ENCODE measurements at regions not wholly inside any gene's neighbourhood (a gene's known extent, or its start where the extent isn't known, plus 50 kb on each side); places are given as distances from the start of the nearest gene placed in this dataset.

- TF ChIP-seq CTCF (IDR thresholded peaks at IDR 0.05), result no peak
- TF ChIP-seq REST (IDR thresholded peaks at IDR 0.05), result no peak
- no peak for TF ChIP-seq EP300 (IDR thresholded peaks at IDR 0.05)
- TF ChIP-seq POLR2A (IDR thresholded peaks at IDR 0.05; ENCODE audit: low read length), result no peak
- TF ChIP-seq NPAS2 (CRISPR knock-in tag; IDR thresholded peaks at IDR 0.05; ENCODE audit: borderline replicate concordance), result no peak
- no peak for TF ChIP-seq USF2 (IDR thresholded peaks at IDR 0.05)
- TF ChIP-seq RAD21 (conservative IDR thresholded peaks at IDR 0.05 in 1 of 2, IDR thresholded peaks at IDR 0.05 in 1 of 2), result no peak
- no peak for TF ChIP-seq CHD4 (IDR thresholded peaks at IDR 0.05; ENCODE audit: borderline replicate concordance)
- TF ChIP-seq EHF (CRISPR knock-in tag; IDR thresholded peaks at IDR 0.05), result no peak
- TF ChIP-seq MAX (IDR thresholded peaks at IDR 0.05), result no peak
These were observed 795.9 kb downstream of the XPNPEP1 start for GRCh38 chr10:109127363-109127762.
